ENCODE measurements at regions not wholly inside any gene's neighbourhood (a gene's known extent, or its start where the extent isn't known, plus 50 kb on each side); places are given as distances from the start of the nearest gene placed in this dataset.

GRCh38 chr2:128405467-128405900 is 86.8 kb upstream of the HS6ST1 start:
- Histone ChIP-seq H3K9ac (ENCODE audit: low read depth in 1 of 2, low read length in 2 of 2) (no peak overlapping the region), H3K27ac (ENCODE audit: low read depth in 1 of 2, low read length in 2 of 2) (no peak overlapping the region), H3K4me1 (ENCODE audit: control insufficient read depth in 4 of 4, insufficient read depth in 4 of 4, low read length in 3 of 4) (no peaks in the 10 kb centered on the region), H3K27me3 (ENCODE audit: control insufficient read depth in 4 of 4, insufficient read depth in 4 of 4, low read length in 3 of 4) (no peaks in the 10 kb centered on the region), H3K36me3 (ENCODE audit: control insufficient read depth in 4 of 4, insufficient read depth in 3 of 4, low read depth in 1 of 4, low read length in 3 of 4) (no peaks in the 10 kb centered on the region), H3K9me3 (ENCODE audit: control insufficient read depth in 4 of 4, low read length in 3 of 4) (no peaks in the 10 kb centered on the region), H3K4me3 (ENCODE audit: low read depth in 1 of 3, low read length in 3 of 3) (no peak overlapping the region)
- no peak for DNase-seq (ENCODE audit: low spot score)
- WGBS = 88% methylated on average over 5 of the region's 5 CpGs
- no peak for TF ChIP-seq REST (IDR thresholded peaks at IDR 0.05)
- no peak for TF ChIP-seq SP1 (IDR thresholded peaks at IDR 0.05)
- no peak for TF ChIP-seq HNF4A (conservative IDR thresholded peaks at IDR 0.05)
- no peak for TF ChIP-seq FOXA1 (IDR thresholded peaks at IDR 0.05)
- TF ChIP-seq FOXA2 (IDR thresholded peaks at IDR 0.05) = no peak
- TF ChIP-seq ZBTB33 (IDR thresholded peaks at IDR 0.05) = no peak
- no peak for TF ChIP-seq ATF3 (IDR thresholded peaks at IDR 0.05)
- TF ChIP-seq MAX (IDR thresholded peaks at IDR 0.05) = no peak

GRCh38 chr2:128405981-128406613 is 87.4 kb upstream of the HS6ST1 start:
- Histone ChIP-seq H3K36me3 (ENCODE audit: control insufficient read depth in 4 of 4, insufficient read depth in 3 of 4, low read depth in 1 of 4, low read length in 3 of 4) (no peaks in the 10 kb centered on the region), H3K4me1 (ENCODE audit: control insufficient read depth in 4 of 4, insufficient read depth in 4 of 4, low read length in 3 of 4) (no peaks in the 10 kb centered on the region), H3K27ac (ENCODE audit: low read depth in 1 of 2, low read length in 2 of 2) (no peak overlapping the region), H3K4me3 (ENCODE audit: low read depth in 1 of 3, low read length in 3 of 3) (no peak overlapping the region), H3K9ac (ENCODE audit: low read depth in 1 of 2, low read length in 2 of 2) (no peak overlapping the region), H3K27me3 (ENCODE audit: control insufficient read depth in 4 of 4, insufficient read depth in 4 of 4, low read length in 3 of 4) (no peaks in the 10 kb centered on the region), H3K9me3 (ENCODE audit: control insufficient read depth in 4 of 4, low read length in 3 of 4) (no peaks in the 10 kb centered on the region)
- peak; percentile 25 for DNase-seq (ENCODE audit: low spot score)
- whole genome bisulfite sequencing = 91% methylated on average over 6 of the region's 6 CpGs
- TF ChIP-seq GABPA (IDR thresholded peaks at IDR 0.05 in 1 of 2, conservative IDR thresholded peaks at IDR 0.05 in 1 of 2) (no peak), ZBTB33 (IDR thresholded peaks at IDR 0.05) (no peak), JUND (IDR thresholded peaks at IDR 0.05) (no peak), NR2F2 (IDR thresholded peaks at IDR 0.05) (no peak), HNF4G (IDR thresholded peaks at IDR 0.05) (no peak), SP1 (IDR thresholded peaks at IDR 0.05) (no peak), HNF4A (conservative IDR thresholded peaks at IDR 0.05) (no peak), FOXA2 (IDR thresholded peaks at IDR 0.05) (no peak), REST (IDR thresholded peaks at IDR 0.05) (no peak), YY1 (IDR thresholded peaks at IDR 0.05) (no peak), ATF3 (IDR thresholded peaks at IDR 0.05) (no peak), MAX (IDR thresholded peaks at IDR 0.05) (no peak), RAD21 (IDR thresholded peaks at IDR 0.05) (no peak), CTCF (IDR thresholded peaks at IDR 0.05; ENCODE audit: low read depth, low read length, missing input control) (no peak), EGR1 (IDR thresholded peaks at IDR 0.05; ENCODE audit: low read depth in 2 of 2) (no peak), FOXA1 (IDR thresholded peaks at IDR 0.05) (no peak)

Measured in liver (tissue), 8 donors.